Erythroblast (primary cell): ENCODE measurements at regions not wholly inside any gene's neighbourhood (a gene's known extent, or its start where the extent isn't known, plus 50 kb on each side); places are given as distances from the start of the nearest gene placed in this dataset.

Experiments
- GATA1 ChIP-seq: IDR thresholded peaks from 2 replicates; pipeline ENCODE4 v1.6.1; 2011; ENCODE audit warnings: low read depth, mild to moderate bottlenecking, control low read depth, low read length, moderate library complexity
- POLR2A ChIP-seq: IDR thresholded peaks from 2 replicates; pipeline ENCODE4 v1.6.1; 2011; ENCODE audit warnings: mild to moderate bottlenecking, low read length

GRCh38 chr18:23321996-23322395 lies 131.1 kb upstream of the RIOK3 start:
- TF ChIP-seq POLR2A (no peak), GATA1 (no peak)
